ENCODE measurements at regions not wholly inside any gene's neighbourhood (a gene's known extent, or its start where the extent isn't known, plus 50 kb on each side); places are given as distances from the start of the nearest gene placed in this dataset.

DNA sequence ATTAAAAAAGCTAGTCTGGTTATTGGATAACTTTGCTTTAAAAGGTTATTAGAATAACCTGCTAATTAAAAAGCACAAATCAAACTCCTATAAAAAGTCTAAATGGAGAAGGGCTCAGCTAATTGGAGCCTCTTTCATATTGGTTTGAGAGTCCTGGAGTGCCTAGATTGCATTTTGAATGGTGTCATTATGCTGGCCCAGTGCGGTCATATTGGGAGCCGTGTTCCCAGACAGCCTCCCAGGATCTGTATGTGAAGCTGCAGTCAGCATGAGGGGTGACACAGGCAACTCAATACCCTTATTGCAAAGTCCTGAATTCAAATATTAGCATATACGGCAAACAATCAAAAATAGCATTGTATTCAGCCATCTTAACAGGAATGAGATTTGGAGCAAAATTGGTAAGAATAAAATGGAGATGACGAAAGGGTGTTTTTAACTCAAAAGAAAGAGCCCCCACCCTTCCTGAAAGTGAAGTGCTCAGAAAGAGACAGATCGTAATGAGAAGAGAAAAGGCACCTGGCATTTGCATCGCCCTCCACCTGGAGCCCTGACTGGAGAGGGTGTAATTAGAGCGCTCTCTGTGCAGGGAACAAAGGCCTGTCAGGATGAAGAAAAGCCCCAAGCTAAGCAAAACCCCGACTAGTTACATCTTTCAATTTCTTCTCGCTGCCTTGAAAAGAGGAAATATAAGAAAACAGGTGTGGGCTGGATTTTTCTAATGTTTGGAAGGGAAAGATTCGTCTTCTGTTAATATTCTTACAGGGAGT lies 621.0 kb upstream of the ADAMTS16 start (continued):
- TF ChIP-seq SCRT1 (tag by site-specific recombination; IDR thresholded peaks at IDR 0.05; ENCODE audit: borderline replicate concordance) = no peak
- TF ChIP-seq SP2 (tag by site-specific recombination; IDR thresholded peaks at IDR 0.05) = no peak
- no peak for TF ChIP-seq ZNF48 (tag by site-specific recombination; IDR thresholded peaks at IDR 0.05)
- TF ChIP-seq, protein P1, sequence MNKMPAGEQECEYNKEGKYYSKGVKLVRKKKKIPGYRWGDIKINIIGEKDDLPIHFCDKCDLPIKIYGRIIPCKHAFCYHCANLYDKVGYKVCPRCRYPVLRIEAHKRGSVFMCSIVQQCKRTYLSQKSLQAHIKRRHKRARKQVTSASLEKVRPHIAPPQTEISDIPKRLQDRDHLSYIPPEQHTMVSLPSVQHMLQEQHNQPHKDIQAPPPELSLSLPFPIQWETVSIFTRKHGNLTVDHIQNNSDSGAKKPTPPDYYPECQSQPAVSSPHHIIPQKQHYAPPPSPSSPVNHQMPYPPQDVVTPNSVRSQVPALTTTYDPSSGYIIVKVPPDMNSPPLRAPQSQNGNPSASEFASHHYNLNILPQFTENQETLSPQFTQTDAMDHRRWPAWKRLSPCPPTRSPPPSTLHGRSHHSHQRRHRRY (tag by site-specific recombination; IDR thresholded peaks at IDR 0.05) = no peak
- TF ChIP-seq, protein P2, sequence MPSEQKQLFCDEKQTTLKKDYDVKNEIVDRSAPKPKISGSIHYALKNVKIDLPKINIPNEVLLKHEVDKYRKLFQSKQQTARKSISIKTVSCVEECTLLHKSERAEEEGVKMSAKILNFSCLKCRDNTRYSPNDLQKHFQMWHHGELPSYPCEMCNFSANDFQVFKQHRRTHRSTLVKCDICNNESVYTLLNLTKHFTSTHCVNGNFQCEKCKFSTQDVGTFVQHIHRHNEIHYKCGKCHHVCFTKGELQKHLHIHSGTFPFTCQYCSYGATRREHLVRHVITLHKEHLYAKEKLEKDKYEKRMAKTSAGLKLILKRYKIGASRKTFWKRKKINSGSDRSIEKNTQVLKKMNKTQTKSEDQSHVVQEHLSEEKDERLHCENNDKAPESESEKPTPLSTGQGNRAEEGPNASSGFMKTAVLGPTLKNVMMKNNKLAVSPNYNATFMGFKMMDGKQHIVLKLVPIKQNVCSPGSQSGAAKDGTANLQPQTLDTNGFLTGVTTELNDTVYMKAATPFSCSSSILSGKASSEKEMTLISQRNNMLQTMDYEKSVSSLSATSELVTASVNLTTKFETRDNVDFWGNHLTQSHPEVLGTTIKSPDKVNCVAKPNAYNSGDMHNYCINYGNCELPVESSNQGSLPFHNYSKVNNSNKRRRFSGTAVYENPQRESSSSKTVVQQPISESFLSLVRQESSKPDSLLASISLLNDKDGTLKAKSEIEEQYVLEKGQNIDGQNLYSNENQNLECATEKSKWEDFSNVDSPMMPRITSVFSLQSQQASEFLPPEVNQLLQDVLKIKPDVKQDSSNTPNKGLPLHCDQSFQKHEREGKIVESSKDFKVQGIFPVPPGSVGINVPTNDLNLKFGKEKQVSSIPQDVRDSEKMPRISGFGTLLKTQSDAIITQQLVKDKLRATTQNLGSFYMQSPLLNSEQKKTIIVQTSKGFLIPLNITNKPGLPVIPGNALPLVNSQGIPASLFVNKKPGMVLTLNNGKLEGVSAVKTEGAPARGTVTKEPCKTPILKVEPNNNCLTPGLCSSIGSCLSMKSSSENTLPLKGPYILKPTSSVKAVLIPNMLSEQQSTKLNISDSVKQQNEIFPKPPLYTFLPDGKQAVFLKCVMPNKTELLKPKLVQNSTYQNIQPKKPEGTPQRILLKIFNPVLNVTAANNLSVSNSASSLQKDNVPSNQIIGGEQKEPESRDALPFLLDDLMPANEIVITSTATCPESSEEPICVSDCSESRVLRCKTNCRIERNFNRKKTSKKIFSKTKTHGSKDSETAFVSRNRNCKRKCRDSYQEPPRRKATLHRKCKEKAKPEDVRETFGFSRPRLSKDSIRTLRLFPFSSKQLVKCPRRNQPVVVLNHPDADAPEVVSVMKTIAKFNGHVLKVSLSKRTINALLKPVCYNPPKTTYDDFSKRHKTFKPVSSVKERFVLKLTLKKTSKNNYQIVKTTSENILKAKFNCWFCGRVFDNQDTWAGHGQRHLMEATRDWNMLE (tag by site-specific recombination; conservative IDR thresholded peaks at IDR 0.05; ENCODE audit: low read depth) = no peak
- TF ChIP-seq, protein P3, sequence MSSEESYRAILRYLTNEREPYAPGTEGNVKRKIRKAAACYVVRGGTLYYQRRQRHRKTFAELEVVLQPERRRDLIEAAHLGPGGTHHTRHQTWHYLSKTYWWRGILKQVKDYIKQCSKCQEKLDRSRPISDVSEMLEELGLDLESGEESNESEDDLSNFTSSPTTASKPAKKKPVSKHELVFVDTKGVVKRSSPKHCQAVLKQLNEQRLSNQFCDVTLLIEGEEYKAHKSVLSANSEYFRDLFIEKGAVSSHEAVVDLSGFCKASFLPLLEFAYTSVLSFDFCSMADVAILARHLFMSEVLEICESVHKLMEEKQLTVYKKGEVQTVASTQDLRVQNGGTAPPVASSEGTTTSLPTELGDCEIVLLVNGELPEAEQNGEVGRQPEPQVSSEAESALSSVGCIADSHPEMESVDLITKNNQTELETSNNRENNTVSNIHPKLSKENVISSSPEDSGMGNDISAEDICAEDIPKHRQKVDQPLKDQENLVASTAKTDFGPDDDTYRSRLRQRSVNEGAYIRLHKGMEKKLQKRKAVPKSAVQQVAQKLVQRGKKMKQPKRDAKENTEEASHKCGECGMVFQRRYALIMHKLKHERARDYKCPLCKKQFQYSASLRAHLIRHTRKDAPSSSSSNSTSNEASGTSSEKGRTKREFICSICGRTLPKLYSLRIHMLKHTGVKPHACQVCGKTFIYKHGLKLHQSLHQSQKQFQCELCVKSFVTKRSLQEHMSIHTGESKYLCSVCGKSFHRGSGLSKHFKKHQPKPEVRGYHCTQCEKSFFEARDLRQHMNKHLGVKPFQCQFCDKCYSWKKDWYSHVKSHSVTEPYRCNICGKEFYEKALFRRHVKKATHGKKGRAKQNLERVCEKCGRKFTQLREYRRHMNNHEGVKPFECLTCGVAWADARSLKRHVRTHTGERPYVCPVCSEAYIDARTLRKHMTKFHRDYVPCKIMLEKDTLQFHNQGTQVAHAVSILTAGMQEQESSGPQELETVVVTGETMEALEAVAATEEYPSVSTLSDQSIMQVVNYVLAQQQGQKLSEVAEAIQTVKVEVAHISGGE (tag by site-specific recombination; conservative IDR thresholded peaks at IDR 0.05; ENCODE audit: low read depth) = no peak
- no peak for TF ChIP-seq ZNF223 (tag by site-specific recombination; IDR thresholded peaks at IDR 0.05)

DNA sequence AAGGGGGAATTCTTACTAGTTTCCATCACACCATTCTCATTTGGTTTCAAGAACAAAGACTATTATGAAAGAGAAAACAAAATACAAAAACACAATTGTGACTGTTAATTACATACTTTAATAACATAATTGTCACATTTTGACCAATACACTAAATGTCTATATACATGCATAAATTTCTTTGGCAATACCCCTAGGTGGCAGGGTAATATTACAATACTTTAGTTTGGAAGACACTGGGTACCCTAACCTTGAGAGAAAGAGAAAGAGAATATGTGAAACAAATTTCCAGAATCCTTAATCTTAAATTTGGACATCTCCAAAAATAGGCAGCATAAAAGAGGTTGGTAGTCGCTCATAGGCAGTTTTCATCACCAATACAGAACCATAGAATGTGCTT lies 619.6 kb upstream of the ADAMTS16 start:
- Histone ChIP-seq H3K9me3 (ENCODE audit: control insufficient read depth, insufficient read depth, low read depth, low read length) (no peaks in the 10 kb centered on the region), H3K4me3 (ENCODE audit: low read depth, low read length) (no peak overlapping the region), H3K4me1 (ENCODE audit: control insufficient read depth, insufficient read depth, low read length) (no peaks in the 10 kb centered on the region), H3K36me3 (ENCODE audit: control insufficient read depth in 2 of 2, insufficient read depth in 1 of 2, low read length in 2 of 2) (no peaks in the 10 kb centered on the region), H3K27ac (ENCODE audit: extremely low read depth, low read depth, low read length) (no peak overlapping the region)
- POLR2A ChIA-PET = no interaction called here
- CTCF ChIA-PET = no interaction called here
- TF ChIP-seq, protein P4, sequence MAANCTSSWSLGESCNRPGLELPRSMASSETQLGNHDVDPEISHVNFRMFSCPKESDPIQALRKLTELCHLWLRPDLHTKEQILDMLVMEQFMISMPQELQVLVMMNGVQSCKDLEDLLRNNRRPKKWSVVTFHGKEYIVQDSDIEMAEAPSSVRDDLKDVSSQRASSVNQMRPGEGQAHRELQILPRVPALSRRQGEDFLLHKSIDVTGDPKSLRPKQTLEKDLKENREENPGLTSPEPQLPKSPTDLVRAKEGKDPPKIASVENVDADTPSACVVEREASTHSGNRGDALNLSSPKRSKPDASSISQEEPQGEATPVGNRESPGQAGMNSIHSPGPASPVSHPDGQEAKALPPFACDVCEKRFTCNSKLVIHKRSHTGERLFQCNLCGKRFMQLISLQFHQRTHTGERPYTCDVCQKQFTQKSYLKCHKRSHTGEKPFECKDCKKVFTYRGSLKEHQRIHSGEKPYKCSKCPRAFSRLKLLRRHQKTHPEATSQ (tag by site-specific recombination; IDR thresholded peaks at IDR 0.05) = no peak
- no peak for TF ChIP-seq MYNN (tag by site-specific recombination; IDR thresholded peaks at IDR 0.05; ENCODE audit: borderline replicate concordance)
- no peak for TF ChIP-seq HOXD13 (CRISPR knock-in tag; IDR thresholded peaks at IDR 0.05; ENCODE audit: borderline replicate concordance)
- TF ChIP-seq ZNF302 (tag by site-specific recombination; IDR thresholded peaks at IDR 0.05; ENCODE audit: low read depth) = no peak
- TF ChIP-seq SCRT2 (tag by site-specific recombination; IDR thresholded peaks at IDR 0.05) = no peak
- TF ChIP-seq, protein P5, sequence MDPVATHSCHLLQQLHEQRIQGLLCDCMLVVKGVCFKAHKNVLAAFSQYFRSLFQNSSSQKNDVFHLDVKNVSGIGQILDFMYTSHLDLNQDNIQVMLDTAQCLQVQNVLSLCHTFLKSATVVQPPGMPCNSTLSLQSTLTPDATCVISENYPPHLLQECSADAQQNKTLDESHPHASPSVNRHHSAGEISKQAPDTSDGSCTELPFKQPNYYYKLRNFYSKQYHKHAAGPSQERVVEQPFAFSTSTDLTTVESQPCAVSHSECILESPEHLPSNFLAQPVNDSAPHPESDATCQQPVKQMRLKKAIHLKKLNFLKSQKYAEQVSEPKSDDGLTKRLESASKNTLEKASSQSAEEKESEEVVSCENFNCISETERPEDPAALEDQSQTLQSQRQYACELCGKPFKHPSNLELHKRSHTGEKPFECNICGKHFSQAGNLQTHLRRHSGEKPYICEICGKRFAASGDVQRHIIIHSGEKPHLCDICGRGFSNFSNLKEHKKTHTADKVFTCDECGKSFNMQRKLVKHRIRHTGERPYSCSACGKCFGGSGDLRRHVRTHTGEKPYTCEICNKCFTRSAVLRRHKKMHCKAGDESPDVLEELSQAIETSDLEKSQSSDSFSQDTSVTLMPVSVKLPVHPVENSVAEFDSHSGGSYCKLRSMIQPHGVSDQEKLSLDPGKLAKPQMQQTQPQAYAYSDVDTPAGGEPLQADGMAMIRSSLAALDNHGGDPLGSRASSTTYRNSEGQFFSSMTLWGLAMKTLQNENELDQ (tag by site-specific recombination; IDR thresholded peaks at IDR 0.05; ENCODE audit: low read depth) = no peak
- TF ChIP-seq ZNF544 (tag by site-specific recombination; IDR thresholded peaks at IDR 0.05) = no peak
- no peak for TF ChIP-seq ZNF23 (tag by site-specific recombination; IDR thresholded peaks at IDR 0.05; ENCODE audit: borderline replicate concordance)
- no peak for TF ChIP-seq ZNF132 (tag by site-specific recombination; IDR thresholded peaks at IDR 0.05; ENCODE audit: borderline replicate concordance)
- no peak for TF ChIP-seq ZNF16 (tag by site-specific recombination; IDR thresholded peaks at IDR 0.05; ENCODE audit: low read depth)
- no peak for TF ChIP-seq ZNF391 (tag by site-specific recombination; IDR thresholded peaks at IDR 0.05; ENCODE audit: borderline replicate concordance, low read depth)
- no peak for TF ChIP-seq ZNF747 (tag by site-specific recombination; IDR thresholded peaks at IDR 0.05)
- TF ChIP-seq, protein P6, sequence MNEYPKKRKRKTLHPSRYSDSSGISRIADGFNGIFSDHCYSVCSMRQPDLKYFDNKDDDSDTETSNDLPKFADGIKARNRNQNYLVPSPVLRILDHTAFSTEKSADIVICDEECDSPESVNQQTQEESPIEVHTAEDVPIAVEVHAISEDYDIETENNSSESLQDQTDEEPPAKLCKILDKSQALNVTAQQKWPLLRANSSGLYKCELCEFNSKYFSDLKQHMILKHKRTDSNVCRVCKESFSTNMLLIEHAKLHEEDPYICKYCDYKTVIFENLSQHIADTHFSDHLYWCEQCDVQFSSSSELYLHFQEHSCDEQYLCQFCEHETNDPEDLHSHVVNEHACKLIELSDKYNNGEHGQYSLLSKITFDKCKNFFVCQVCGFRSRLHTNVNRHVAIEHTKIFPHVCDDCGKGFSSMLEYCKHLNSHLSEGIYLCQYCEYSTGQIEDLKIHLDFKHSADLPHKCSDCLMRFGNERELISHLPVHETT (tag by site-specific recombination; IDR thresholded peaks at IDR 0.05) = no peak
- no peak for TF ChIP-seq ZNF473 (tag by site-specific recombination; IDR thresholded peaks at IDR 0.05)
